ENCODE measurements at regions not wholly inside any gene's neighbourhood (a gene's known extent, or its start where the extent isn't known, plus 50 kb on each side); places are given as distances from the start of the nearest gene placed in this dataset.

GRCh38 chr11:45551191-45551713 is 114.2 kb downstream of the CHST1 start:
- TF ChIP-seq RCOR1 (IDR thresholded peaks at IDR 0.05; ENCODE audit: low read length) (no peak), YY1 (IDR thresholded peaks at IDR 0.05; ENCODE audit: low read depth) (no peak), RAD21 (IDR thresholded peaks at IDR 0.05; ENCODE audit: low read length) (no peak), EP300 (IDR thresholded peaks at IDR 0.05; ENCODE audit: borderline replicate concordance in 1 of 2, low read depth in 1 of 2, low read length in 1 of 2) (no peak), NFIC (IDR thresholded peaks at IDR 0.05; ENCODE audit: borderline replicate concordance) (no peak), SIN3A (IDR thresholded peaks at IDR 0.05; ENCODE audit: borderline replicate concordance, low read depth, low read length) (no peak), JUND (IDR thresholded peaks at IDR 0.05) (no peak), FOXM1 (IDR thresholded peaks at IDR 0.05; ENCODE audit: low read depth) (no peak), TEAD4 (IDR thresholded peaks at IDR 0.05; ENCODE audit: borderline replicate concordance, insufficient read depth) (no peak), POLR2AphosphoS5 (IDR thresholded peaks at IDR 0.05; ENCODE audit: low read depth, low read length) (no peak), ELF1 (IDR thresholded peaks at IDR 0.05) (no peak), ZBTB33 (IDR thresholded peaks at IDR 0.05; ENCODE audit: borderline replicate concordance, low read depth) (no peak)
- TF ChIP-seq, protein P1, sequence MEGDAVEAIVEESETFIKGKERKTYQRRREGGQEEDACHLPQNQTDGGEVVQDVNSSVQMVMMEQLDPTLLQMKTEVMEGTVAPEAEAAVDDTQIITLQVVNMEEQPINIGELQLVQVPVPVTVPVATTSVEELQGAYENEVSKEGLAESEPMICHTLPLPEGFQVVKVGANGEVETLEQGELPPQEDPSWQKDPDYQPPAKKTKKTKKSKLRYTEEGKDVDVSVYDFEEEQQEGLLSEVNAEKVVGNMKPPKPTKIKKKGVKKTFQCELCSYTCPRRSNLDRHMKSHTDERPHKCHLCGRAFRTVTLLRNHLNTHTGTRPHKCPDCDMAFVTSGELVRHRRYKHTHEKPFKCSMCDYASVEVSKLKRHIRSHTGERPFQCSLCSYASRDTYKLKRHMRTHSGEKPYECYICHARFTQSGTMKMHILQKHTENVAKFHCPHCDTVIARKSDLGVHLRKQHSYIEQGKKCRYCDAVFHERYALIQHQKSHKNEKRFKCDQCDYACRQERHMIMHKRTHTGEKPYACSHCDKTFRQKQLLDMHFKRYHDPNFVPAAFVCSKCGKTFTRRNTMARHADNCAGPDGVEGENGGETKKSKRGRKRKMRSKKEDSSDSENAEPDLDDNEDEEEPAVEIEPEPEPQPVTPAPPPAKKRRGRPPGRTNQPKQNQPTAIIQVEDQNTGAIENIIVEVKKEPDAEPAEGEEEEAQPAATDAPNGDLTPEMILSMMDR (IDR thresholded peaks at IDR 0.05), result no peak
- TF ChIP-seq, protein P2, sequence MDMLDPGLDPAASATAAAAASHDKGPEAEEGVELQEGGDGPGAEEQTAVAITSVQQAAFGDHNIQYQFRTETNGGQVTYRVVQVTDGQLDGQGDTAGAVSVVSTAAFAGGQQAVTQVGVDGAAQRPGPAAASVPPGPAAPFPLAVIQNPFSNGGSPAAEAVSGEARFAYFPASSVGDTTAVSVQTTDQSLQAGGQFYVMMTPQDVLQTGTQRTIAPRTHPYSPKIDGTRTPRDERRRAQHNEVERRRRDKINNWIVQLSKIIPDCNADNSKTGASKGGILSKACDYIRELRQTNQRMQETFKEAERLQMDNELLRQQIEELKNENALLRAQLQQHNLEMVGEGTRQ (IDR thresholded peaks at IDR 0.05; ENCODE audit: borderline replicate concordance, low read depth, low read length), result no peak
